ENCODE measurements at regions not wholly inside any gene's neighbourhood (a gene's known extent, or its start where the extent isn't known, plus 50 kb on each side); places are given as distances from the start of the nearest gene placed in this dataset.
"Not testable (repeated sequence)": the region's sequence is repeated elsewhere in the genome, so short reads cannot be mapped to it uniquely, and the experiment has no call there.

DNA sequence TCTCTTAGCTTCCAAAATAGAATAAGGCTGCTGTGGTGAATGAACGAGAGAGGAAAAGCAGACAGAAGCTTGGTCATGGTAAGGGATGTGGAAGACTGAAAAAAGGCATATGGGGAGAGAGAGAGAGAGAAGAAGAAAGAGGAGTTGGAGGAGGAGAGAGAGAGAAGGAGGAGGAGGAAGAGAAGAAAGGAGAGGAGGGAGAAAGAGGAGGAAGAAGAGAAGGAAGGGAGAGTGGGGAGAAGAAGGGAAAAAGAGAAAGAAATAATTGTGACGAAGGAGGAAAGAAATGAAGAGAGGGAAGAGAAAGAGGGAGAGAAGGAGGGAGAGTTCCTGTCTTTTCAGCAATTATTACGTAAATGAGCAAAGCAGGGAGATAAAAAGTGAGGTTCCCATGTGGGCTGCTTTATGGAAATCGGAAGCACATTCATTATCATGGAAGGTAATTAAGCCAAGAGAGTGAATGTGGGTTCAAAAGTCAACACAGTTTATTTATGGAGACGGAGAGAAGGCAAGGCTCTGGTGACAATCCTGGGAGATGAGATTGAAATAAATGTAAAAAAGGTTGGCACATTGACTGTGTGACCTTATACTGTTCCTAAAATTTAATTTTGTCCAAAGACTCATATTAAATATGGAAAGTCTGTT is 611.2 kb downstream of the KIF4B start:
- DNase-seq: no peak

GRCh38 chr5:155625315-155625714 is 611.8 kb downstream of the KIF4B start:
- no peak for DNase-seq

- no peak for DNase-seq
Measured at GRCh38 chr5:155625897-155626543, 612.5 kb downstream of the KIF4B start.

- no peak for DNase-seq
Measured at GRCh38 chr5:155626592-155626991, 613.0 kb downstream of the KIF4B start.

DNA sequence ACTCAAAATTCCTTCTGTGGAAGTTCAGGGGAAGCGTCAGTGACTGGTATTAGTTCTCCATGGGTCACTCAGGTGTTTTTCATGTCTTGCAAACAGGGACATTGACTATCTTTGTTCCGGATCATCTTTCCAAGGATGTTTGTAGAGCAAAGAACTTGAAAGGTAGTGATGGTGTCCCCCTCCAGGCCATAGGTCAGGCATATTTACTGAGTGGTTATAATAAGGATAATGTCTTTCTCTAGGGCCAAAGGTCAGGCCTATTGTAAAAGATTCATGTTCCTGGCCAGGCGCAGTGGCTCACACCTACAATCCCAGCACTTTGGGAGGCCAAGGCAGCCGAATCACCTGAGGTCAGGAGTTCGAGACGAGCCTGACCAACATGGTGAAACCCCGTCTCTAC is 614.8 kb downstream of the KIF4B start:
- no peak for DNase-seq

- no peak for DNase-seq
Measured at GRCh38 chr5:155629597-155629996, 616.0 kb downstream of the KIF4B start.

GRCh38 chr5:155631116-155631515 is 617.6 kb downstream of the KIF4B start:
- no peak for DNase-seq

GRCh38 chr5:155633338-155633957 is 619.9 kb downstream of the KIF4B start:
- DNase-seq: no peak

DNA sequence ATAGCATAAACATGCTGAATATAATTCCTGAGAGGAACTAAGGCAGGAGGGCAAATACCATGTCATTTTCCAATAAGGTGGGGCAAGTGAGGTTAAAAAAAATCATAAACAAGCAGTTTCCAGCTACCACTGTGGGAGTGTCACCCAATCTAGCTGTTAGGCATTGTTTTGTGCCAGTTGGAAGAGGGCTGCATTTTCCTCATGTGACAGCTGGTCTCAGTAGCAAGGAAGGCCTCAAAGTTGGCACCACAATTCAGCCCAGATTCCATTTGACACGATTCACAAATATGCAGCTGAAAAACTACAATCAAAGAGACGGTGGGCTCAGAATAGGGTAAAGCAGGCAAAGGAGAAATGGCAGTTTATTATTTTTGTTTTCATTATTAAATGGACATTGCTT is 636.1 kb downstream of the KIF4B start:
- no peak for DNase-seq

- DNase-seq: no peak
Measured at GRCh38 chr5:155655569-155655968, 642.0 kb downstream of the KIF4B start.

DNA sequence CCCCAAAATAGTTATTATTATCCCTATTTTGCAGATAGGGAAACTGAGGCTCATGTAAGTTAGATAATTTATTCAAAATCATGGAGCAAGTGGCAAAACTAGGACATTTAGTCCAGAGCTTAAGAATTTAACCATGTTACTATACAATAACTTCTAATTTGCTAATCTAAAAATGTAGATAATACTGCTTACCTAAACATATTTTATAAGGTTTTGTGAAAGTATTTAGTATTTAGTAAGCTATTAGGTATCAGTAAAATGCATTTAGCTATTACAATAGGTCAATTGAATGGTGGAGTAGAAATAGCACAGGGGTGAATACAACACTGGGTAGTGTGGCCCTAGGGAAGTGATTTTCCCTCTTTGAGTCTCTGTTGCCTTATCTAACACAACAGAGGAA is 648.3 kb downstream of the KIF4B start:
- DNase-seq: no peak

GRCh38 chr5:155665361-155665760 is 651.8 kb downstream of the KIF4B start:
- no peak for DNase-seq

DNA sequence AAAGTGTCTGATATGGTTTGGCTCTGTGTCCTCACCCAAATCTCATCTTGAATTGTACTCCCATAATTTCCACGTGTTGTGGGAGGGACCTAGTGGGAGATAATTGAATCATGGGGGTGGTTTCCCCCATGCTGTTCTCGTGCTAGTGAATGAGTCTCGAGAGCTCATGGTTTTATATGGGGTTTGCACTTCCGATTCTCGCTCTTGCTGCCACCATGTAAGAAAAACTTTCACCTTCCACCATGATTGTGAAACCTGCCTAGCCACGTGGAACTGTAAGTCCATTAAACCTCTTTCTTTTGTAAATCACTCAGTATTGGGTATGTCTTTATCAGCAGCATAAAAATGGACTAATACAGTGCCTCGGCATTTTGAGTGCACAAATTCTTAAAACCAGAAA is 655.0 kb upstream of the SGCD start:
- DNase-seq: not testable (repeated sequence)

GRCh38 chr5:155676967-155677366 is 650.0 kb upstream of the SGCD start:
- DNase-seq: no peak

DNA sequence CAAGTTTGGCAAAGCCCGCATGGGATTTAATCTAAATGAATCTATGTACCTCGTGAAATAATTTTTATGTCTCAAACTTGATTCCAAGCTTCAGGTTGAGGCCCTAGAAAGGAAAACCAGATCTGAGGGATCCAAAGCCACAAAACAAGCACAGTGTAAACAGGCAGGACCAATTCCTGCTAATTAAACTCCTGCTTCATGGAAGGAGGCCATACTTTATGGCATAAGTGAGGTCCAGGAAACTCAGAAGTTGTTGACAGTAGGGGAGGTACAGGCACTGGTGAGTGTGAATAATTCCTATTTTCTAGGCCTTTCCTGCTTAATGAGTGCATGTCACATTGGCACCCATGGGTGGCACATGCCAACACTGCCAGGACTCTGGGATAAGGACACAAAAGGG is 648.6 kb upstream of the SGCD start:
- no peak for DNase-seq

- DNase-seq: no peak
Measured at GRCh38 chr5:155679530-155679929, 647.4 kb upstream of the SGCD start.

DNA sequence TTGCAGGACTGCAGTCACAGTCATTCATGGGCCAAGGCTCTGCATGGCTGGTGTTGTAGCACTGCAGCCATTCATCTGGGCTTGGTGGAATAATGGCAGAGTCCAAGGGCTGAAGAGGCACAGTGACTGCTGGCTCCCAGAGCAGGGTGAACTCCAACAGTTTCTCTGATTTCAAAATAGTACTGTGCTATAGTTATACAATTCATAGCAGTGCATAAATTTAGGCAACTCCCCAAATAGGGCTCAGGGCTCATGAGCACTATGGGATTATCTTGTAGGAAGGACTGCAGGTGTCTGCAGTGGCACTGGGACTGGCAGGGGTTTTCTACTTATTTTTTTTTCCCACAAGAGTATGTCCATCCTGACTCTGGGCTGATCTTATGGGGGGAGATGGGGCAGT is 642.5 kb upstream of the SGCD start:
- DNase-seq: no peak

- DNase-seq: no peak
Measured at GRCh38 chr5:155686131-155686530, 640.8 kb upstream of the SGCD start.

- DNase-seq: no peak
Measured at GRCh38 chr5:155689406-155689805, 637.6 kb upstream of the SGCD start.

- DNase-seq: no peak
Measured at GRCh38 chr5:155696362-155696761, 630.6 kb upstream of the SGCD start.

- DNase-seq: no peak
Measured at GRCh38 chr5:155697236-155697635, 629.7 kb upstream of the SGCD start.

GRCh38 chr5:155699385-155699784 is 627.6 kb upstream of the SGCD start:
- DNase-seq: no peak

GRCh38 chr5:155700333-155700732 is 626.6 kb upstream of the SGCD start:
- DNase-seq: peak; percentile 2

DNA sequence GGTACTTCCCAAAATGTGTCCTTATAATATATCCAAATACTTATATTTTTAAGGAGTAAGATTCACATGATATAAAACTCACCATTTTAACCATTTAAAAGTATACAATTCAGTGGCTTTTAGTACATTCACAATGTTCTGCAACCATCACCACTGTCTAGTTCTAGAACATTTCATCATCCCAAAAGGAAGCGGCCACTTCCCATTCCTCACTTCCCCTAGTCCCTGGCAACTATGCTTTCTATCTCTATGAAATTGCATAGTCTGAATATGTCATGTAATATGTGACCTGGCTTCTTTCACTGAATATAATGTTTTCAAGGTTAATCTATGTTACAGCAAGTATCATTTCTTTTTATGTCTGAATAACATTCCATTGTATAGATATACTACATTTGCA is 615.1 kb upstream of the SGCD start:
- DNase-seq: no peak

DNA sequence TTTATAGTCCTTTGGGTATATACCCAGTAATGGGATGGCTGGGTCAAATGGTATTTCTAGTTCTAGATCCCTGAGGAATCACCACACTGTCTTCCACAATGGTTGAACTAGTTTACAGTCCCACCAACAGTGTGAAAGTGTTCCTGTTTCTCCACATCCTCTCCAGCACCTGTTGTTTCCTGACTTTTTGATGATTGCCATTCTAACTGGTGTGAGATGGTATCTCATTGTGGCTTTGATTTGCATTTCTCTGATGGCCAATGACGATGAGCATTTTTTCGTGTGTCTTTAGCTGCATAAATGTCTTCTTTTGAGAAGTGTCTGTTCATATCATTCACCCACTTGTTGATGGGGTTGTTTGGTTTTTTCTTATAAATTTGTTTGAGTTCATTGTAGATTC is 612.5 kb upstream of the SGCD start:
- not testable (repeated sequence) for DNase-seq

Measured in hematopoietic multipotent progenitor cell treated with erythropoietin and hydrocortisone succinate and interleukin-3 and kit ligand, for 4 days (in vitro differentiated cells).